GM18909 (cell line): ENCODE measurements at regions not wholly inside any gene's neighbourhood (a gene's known extent, or its start where the extent isn't known, plus 50 kb on each side); places are given as distances from the start of the nearest gene placed in this dataset.
A peak's percentile ranks its signal among the peaks of the same experiment; 100 is the strongest.
"Not testable (repeated sequence)": the region's sequence is repeated elsewhere in the genome, so short reads cannot be mapped to it uniquely, and the experiment has no call there.

Experiments
- ATAC-seq: cut with Tn5 transposase; IDR thresholded peaks from one replicate; pipeline ENCODE4 v1.9.1; 2021; ENCODE audit warnings: mild to moderate bottlenecking; ENCODE audit not compliant: unreplicated experiment, poor library complexity

DNA sequence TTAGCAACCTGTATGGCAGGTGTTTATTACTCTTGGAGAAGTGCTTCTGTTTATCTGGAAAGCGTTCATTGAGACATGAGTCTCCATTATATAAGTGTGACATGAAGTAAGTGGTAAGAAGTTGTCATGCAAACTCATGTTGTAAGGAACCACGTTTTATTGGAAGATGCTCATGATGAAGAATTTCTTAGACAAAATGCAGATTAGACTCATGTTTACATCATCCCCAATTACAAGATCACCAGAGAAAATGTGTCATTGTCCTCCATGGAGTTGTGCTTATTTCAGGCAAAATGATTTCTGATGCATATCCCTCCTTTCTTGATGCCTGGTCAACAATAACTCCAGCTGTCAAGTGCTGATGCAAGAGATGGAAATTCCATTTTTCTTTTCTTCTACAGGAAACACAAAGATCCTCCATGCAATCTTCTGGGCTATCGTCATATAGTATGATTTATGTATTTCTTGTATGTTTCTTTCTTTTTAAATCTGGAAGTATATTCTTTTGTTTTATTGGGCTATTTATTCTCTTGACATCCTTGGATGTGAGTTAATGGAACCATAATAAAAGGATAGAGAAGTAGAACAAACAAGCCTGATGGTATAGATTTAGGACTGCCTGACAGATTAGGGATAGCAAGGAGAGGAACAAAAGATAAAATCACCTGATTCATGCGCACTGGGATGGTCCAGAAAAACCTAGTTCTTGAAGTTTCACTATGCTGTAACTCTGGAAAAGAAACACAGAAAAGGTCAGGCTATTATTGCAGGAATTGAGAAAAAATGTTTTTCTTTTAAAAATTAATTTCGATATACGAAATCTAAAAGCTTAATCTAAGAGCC is 50.7 kb upstream of the DIAPH3 start:
- ATAC-seq: no peak

DNA sequence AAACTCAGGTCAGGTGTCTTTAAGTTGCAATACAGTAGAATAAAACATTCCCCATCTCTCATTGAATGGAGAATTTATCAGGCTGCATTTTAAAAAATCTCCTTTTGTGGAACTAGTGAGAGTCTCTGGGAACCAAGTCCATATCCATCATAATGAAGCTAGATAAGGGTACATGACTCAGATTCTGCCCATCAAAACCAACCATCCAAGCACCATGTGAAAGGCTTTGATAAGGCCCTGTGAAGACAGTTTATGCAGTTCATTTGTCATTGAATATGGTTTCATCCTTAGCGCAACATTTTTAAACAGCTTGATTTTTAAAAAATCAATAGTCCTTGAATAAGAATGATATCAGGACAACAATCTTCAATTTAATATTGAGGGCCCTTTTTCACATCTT is 56.3 kb upstream of the DIAPH3 start:
- no peak for ATAC-seq

DNA sequence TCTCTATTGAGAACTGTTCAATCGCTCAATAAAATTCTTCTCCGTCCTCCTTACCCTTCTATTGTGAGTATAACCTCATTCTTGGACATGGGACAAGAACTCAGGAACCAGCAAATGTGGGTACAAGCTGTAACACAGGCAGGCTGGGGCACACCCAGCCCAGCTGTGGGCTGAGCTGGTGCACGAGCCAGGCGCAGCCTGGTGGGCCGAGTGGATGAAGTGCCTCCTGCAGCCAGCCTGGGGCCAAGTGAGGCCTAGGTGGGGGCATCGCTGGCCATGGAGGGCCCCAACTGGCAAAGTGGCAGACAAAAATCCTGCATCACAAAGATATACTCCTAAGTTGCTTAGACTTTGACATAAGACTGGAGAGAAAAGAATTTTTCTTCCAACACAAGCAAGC is 57.9 kb upstream of the DIAPH3 start:
- no peak for ATAC-seq

GRCh38 chr13:60226507-60226906 is 62.8 kb upstream of the DIAPH3 start:
- ATAC-seq: no peak

DNA sequence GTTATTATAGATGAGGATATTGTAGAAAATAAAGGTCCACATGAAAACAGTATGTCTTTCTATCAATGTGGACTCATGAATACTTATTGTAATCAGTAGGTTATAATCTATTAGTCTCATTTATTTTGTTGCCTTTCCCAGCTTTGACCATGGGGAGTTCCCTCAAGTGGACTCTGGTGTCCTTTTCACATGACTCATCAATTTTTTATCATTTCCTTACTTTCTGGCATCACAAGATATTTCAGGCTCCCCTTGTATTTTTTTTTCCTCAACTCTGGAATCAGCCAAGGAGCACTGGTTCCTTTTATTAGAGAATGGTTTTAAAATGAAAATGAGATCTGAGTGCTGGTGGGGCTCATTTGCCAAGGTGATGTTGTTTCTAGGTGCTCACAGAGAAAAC is 63.4 kb upstream of the DIAPH3 start:
- ATAC-seq: no peak

GRCh38 chr13:60229708-60230272 is 66.1 kb upstream of the DIAPH3 start:
- no peak for ATAC-seq

- peak; percentile 76 for ATAC-seq
Measured at GRCh38 chr13:60230593-60230992, 66.9 kb upstream of the DIAPH3 start.

- no peak for ATAC-seq
Measured at GRCh38 chr13:60242043-60242595, 78.4 kb upstream of the DIAPH3 start.

- no peak for ATAC-seq
Measured at GRCh38 chr13:60244381-60244780, 80.7 kb upstream of the DIAPH3 start.

DNA sequence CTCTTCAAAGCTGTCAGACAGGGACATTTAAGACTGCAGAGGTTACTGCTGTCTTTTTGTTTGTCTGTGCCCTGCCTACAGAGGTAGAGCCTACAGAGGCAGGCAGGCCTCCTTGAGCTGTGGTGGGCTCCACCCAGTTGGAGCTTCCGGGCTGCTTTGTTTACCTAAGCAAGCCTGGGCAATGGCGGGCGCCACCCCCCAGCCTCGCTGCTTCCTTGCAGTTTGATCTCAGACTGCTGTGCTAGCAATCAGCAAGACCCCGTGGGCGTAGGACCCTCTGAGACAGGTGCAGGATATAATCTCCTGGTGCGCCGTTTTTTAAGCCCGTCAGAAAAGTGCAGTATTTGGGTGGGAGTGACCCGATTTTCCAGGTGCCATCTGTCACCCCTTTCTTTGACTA is 87.7 kb upstream of the DIAPH3 start:
- ATAC-seq: not testable (repeated sequence)

GRCh38 chr13:60258349-60258748 is 94.6 kb upstream of the DIAPH3 start:
- ATAC-seq: no peak

DNA sequence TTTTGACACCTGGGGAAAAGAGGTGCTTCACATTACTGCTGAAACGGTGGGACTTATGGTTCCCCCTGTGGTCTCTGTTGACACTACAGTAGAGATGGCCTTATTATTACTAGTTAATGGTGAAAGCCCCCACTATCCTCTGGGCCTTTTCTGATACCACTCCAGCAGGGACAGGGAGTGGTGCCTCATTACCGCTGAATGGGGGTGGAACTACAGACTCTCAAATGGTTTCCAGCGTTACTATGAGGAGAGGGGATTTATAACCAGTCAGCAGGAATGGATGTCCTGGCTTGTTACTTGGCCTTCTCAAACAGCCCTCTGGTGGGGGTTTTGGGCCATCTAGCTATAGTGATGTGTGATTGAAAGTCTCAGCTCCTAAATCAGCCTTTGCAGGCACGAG is 96.7 kb upstream of the DIAPH3 start:
- no peak for ATAC-seq

- ATAC-seq: no peak
Measured at GRCh38 chr13:60261432-60262351, 98.0 kb upstream of the DIAPH3 start.

DNA sequence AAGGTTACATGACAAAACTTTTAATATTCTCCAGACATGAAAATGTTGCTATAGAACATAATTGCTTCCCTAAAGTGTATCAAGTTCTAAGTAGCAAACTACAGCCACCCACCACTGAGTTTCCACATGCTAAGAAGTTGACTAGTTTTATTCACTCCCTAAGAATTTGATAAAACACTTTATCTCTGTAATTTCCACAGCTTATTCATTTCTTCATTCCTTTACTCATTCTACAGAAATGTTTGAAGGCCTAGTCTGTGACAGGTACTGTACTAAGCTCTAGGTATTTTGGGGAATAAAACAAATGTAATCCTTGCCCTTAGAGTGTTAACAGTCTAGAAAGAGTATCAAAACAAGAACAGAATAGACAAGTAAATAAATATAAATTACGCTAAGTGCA is 101.8 kb upstream of the DIAPH3 start:
- no peak for ATAC-seq

GRCh38 chr13:60267498-60268202 is 103.9 kb upstream of the DIAPH3 start:
- ATAC-seq: peak; percentile 94

- ATAC-seq: no peak
Measured at GRCh38 chr13:60268203-60268555, 104.5 kb upstream of the DIAPH3 start.

- ATAC-seq: no peak
Measured at GRCh38 chr13:60273971-60274527, 110.3 kb upstream of the DIAPH3 start.

- ATAC-seq: no peak
Measured at GRCh38 chr13:60274655-60275054, 110.9 kb upstream of the DIAPH3 start.

- ATAC-seq: no peak
Measured at GRCh38 chr13:60275208-60275607, 111.5 kb upstream of the DIAPH3 start.

DNA sequence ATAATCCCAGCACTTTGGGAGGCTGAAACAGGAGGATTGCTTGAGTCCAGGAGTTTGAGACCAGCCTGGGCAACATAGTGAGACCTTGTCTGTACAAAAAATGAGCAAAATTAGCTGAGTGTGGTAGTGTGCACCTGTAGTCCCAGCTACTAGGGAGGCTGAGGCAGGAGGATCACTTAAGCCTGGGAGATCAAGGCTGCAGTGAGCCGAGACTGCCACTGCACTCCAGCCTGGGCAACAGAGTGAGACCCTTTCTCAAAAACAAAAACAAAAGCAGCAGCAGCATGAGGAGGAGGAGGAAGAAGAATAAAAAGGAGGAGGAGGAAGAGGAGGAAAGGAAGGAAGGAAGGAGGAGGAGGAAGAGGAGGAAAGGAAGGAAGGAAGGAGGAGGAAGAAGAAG is 116.5 kb upstream of the TDRD3 start:
- ATAC-seq: not testable (repeated sequence)
